ENCODE measurements at regions not wholly inside any gene's neighbourhood (a gene's known extent, or its start where the extent isn't known, plus 50 kb on each side); places are given as distances from the start of the nearest gene placed in this dataset.

GRCh38 chr9:118686959-118687358, 682.3 kb downstream of the BRINP1 start:
- no peak for TF ChIP-seq POLR2A (IDR thresholded peaks at IDR 0.05; ENCODE audit: low read depth, low read length)
- TF ChIP-seq SPI1 (IDR thresholded peaks at IDR 0.05; ENCODE audit: low read depth, low read length), result no peak
- no peak for TF ChIP-seq POLR2AphosphoS5 (IDR thresholded peaks at IDR 0.05; ENCODE audit: low read depth, low read length)
- no peak for TF ChIP-seq PAX5 (IDR thresholded peaks at IDR 0.05; ENCODE audit: insufficient read depth, low read length, severe bottlenecking)

Data from GM12891 (cell line).